ENCODE measurements at regions not wholly inside any gene's neighbourhood (a gene's known extent, or its start where the extent isn't known, plus 50 kb on each side); places are given as distances from the start of the nearest gene placed in this dataset.

DNA sequence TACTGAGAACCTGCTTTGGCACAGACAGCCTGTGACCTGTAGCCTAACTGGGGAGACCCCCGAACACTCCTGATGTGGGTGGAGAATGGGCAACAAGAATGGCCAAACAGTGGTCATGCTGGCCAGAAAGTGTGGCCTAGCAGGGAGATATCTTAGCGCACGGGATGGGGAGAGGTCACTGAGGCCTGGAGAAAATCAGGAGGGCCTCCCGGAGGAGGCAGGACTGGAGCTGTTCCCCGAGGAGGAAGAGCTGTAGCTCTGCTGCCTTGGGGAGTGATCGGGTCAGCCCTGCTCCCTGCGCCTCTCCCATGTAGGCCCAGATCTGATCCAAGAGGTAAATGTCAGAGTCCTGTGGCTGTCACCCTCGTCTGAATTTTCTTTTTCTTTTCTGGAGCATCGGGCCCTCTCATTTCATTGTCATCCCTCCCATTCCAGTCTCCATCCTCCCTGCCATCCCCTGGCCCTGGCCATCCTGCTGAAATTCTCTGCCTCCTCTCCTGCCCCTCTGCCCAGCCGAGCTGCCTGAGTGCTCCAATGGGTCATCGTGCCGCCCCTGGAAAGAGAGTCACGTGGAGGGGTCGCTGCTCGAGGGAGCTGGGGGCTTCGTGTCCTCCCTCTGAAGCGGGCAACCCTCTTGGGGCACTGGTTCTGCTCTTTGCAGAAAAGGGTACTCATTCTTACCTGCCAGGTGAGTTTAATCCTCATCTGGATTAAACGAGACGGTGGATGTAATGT is 242.9 kb downstream of the HAUS1 start:
- DNase-seq (ENCODE audit: low spot score) = no peak

DNA sequence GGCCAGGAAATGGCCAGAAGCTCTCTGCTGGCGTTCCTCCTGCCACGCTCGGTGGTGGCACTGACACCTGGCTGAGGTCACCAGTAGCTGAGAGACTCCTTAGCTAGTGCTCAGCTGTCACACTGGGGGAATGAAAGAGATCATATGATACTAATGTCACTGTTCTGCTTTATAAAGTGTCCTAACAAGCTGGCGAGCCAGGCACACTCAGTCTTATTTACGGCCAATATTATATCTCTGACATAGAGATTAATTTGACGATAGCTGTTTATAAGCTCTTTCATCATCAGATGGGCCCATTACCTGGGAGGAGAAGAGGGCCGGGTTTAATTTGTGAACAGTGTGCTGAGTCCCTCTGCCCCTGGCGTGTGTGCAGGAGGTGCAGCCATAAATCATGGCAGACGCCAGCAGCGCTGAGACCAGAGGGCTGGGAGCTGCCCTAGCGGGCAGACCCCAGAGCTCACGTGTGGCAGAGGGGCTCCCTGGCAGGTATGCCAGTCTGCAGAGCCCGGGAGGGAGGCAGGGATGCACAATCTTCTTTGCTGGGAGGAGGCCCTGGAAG is 246.5 kb downstream of the HAUS1 start:
- DNase-seq (ENCODE audit: low spot score) = no peak

DNA sequence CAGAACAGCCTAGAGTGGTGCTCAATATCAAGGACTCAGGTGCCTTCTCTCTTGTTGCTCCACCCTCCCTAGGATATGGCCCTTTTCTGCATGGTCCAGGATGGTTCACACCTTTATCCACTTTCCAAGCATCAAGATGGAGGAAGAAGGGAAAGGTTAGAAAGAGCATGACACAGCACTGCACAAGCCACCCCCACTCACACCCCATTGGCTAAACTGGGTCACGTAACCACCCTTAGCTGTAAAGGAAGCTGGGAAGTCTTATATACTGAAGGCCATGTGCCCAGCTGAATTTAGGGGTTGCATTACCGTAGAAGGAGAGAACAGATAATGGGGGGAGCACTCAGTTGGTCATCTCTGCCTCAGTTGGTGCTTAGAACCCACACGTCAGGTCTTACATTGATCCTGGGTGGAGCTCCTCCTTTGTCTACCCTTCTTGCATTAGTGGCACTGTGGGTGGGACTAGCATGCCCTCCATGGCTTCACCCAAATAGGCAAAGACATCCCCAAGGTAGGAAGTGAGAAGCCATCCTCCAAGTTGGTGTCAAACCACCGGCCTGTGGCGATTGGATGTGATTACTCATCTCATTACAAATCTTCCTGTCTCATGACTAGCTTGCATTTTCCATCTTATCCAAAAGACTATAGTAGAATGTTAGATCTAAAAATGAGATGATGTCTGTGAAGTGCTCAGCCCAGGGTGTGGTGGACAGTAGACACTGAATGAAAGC is 248.5 kb downstream of the HAUS1 start:
- no peak for DNase-seq (ENCODE audit: low spot score)

DNA sequence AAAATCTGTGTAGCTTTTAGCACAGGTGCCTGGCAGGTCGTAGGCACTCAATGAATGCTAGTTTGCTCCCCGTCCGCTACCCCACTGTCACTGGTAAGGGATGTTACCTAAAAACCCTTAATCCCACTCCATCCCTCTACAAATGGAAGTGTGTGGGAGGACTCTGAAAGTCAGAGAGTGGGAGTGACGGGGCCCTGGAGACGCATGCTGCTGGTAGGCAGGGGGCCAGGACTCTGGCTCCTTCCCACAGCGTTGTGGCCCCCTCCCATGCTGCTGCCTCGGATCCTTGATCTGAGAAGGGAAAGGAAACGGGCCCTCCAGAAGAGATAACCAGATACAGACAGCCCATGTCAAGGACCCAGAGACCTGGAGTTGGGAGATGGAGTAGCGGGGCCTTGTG is 249.3 kb downstream of the HAUS1 start:
- no peak for DNase-seq (ENCODE audit: low spot score)

DNA sequence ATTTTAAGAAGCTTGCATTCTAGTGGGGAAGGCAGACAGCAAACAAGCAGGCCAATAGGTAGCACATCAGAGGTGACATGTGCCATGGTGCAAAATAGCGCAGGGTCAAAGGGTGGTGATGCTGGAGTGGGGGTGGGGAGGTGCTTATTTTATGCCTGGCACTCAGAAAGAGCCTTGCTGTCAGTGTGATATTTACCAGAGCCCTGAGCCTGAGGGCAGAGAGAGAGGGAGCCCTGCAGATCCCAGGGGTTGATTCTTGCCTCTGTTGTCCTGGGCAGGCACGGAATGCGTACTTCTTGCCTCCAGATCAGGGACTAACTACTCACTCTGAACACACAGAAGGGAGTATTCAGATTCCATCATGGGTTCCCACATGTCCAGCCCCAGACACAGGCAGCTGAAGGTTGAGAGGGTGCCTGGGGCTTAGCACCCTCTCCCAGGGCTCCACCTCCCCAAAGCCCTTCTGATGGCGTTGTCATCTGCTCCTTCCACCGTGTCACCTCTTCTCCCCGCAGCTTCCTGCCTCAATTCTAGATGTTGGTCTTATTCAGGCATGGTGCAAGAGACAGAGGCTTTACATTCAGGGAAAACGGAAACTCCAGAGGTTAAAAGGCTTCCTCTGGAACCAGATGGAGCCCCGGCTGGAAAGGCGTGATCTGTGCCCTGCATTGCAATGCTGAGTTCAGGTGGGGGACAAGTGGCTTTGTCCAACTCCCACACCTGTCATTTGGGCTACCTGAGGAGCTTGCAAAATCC is 252.3 kb downstream of the HAUS1 start:
- no peak for DNase-seq (ENCODE audit: low spot score)

DNA sequence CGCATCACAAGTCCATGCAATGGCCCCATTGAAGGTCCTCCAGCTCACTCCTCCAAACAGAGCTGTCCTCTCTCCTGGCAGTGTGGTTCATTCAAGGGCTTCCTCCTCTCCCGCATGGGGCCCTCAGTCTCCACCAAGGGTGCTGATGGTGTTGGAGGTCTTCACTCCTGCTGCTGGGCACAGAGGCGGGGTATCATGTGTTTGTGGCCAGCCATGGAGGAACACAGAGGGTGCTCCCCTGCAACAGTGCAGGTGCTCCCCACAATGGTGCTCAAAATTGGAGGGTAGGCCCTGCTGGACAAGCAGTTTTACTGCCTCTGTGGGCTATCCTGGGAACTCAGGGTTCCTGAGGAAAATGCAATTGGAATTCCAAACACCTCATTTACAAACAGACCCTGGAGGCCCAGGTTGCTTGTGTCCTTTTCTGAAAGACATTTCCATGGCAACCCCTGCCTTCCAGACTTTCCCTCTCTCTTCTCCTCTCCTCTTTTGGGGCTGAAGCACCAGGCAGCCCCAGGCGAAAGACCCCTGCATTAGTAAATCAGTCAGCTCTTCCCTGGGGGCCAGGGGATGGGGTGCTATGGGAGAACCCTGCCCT is 256.0 kb downstream of the HAUS1 start:
- no peak for DNase-seq (ENCODE audit: low spot score)

DNA sequence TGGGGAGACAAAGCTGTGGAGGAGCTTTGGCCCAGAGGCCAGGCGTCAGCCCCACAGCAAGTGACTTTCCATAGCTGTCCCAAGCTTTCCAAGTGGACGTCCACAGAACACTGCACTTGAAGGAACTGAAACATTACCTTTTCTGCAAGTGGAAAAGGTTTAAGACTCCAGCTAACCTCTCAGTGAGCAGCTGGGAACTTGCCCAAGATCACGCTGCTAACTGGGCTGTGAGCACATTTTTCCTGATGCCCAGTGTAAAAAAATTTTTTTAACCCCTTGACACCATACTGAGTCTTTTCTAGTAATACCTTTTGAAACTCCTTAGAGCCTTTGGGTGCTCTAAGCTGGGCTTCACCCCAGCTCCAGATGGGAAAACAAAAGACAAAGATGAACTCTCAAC is 256.7 kb downstream of the HAUS1 start:
- DNase-seq (ENCODE audit: low spot score) = no peak

DNA sequence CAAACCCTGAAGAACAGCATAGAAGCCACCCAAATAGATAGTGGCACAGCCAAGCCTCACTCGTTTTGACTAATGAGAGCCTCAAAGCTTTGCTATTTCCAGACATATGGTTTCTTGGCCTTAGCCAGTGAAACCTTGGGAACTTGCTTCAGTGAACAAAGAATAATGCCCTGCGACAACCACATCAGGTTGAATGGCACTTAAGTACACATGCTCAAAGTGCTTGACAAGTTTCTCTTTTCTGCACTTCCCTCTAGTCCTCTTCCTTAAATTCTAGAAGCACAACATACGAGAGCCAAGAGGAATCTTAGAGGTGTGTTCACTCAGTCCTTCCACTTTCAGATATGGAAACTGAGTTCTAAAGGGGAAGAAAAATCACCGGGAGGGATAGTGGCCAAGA is 258.3 kb downstream of the HAUS1 start:
- no peak for DNase-seq (ENCODE audit: low spot score)

DNA sequence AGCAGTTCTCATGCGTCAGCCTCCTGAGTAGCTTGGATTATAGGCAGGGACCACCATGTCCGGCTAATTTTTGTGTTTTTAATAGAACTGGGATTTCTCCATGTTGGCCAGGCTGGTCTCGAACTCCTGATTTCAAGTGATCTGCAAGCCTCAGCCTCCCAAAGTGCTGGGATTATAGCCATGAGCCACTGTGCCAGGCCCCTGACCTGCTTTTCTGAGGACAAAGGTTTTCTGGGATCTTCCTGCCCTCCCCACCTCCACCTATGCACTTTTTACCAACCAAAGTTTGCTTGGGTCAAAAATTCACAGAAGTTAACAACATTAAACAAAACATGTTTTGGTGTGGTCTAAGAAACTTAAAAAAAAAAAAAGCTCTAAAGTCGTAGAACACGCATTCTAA is 259.9 kb downstream of the HAUS1 start:
- no peak for DNase-seq (ENCODE audit: low spot score)

DNA sequence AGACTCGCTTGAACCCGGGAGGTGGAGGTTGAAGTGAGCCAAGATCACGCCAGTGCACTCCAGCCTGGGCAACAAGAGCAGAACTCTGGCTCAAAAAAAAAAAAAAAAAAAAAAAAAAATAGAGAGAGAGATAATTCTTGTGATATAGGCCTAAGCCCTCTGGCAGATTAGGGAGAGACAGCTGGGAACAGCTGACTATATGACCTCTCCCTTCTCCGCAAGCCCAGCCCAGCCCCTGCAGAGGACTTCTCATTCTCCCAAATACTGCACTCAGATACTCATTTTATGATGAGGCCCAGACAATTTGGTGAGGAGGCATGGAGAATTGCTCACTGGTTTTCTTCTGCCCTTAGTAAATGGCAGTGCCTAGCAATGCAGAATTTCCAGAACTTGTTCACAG is 262.0 kb downstream of the HAUS1 start:
- no peak for DNase-seq (ENCODE audit: low spot score)

DNA sequence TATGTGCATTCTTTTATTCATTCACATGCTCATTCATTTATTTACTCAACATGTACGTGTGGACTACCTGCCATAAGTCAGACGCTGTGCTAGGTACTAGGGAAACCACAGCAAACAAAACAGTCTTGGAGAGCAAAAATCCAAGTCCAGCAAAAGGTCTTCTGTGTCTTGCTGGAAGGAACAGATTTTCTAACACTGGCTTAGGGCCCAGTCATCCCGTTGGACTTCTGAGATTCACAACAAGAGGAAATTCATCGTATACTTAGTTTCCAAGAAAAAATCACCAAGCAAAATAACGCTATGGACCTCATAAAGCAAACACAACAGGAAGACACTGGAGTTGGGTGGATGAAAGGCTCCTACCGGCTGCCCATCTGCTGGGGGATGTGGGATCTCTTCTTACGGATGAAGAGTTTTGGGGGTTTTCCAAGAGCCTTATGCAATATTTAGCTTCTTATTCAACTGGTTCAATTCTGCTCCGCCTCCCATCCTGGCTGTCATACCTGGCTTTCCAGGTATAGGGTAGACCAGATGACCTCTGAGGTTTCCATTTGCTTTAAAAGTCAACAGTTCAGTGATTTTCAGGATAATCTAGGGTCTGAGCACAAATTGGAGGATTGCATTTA is 262.7 kb downstream of the HAUS1 start:
- no peak for DNase-seq (ENCODE audit: low spot score)

DNA sequence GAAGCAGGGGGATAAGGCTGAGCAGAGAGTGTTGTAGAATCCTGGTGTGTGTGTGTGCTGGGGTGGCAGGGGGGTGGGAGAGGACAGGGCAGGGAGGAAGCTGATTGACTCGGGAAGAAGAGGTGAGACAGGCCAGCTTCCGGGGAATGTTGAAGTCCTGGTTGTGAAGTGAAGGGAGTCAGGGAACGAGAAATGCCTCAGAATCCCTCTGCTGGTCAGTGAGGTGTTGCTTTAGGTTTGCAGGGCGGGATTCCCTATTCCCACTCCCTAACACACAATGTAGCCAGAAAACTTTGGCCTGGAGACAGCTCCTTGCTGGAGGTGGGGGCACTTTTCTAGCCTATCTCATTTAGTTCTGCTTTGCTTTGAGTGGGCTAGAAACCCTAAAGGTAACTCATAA is 265.1 kb downstream of the HAUS1 start:
- no peak for DNase-seq (ENCODE audit: low spot score)

DNA sequence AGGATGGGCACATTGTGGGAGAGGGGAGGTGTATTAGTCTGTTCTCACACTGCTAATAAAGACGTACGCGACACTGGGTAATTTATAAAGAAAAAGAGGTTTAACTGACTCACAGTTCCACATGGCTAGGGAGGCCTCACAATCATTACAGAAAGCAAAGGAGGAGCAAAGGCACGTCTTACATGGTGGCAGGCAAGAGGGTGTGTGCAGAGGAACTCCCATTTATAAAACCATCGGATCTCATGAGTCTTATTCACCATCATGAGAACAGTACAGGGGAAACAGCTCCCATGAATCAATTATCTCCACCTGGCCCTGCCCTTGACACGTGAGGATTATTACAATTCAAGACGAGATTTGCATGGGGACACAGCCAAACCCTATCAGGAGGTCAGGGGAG is 266.7 kb downstream of the HAUS1 start:
- DNase-seq (ENCODE audit: low spot score) = no peak

DNA sequence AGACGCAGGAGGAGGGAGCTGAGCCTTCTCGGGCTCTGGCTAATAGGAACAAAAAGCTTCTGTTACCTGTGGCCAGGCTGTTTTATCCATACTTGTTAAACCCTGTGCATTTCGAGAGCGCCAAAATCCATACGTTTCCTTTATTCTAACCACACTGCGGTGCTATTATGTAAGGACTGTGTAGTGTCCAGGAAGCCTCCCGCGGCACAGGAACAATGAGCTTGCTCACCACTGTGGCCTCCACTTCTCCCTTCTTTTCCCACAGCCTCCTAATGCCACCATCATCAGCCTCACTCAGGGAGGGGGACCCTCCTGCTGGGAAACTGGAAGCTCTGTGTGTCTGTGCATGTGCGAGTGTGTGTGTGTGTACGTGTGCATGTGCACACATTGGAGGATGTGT is 268.5 kb downstream of the HAUS1 start:
- no peak for DNase-seq (ENCODE audit: low spot score)

DNA sequence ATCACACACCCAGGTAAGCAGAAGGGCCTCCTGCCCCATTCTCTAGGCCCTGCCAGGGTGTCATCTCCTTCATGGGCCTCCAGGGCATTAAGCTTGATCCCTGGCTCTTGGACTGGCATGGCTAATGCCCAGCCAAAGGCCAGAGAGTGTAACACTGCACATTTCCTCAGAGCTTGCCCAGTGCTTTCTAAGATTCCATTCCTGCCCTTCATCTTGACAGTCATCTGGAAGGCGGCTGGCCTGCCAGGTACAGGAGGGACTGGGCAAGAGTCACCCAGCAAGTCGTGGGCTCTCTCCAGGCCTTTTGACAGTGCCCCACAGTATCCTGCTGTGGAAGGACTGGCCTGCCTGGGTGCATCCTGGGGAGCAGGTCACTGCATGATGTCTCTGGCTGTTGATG is 268.9 kb downstream of the HAUS1 start:
- DNase-seq (ENCODE audit: low spot score) = no peak

DNA sequence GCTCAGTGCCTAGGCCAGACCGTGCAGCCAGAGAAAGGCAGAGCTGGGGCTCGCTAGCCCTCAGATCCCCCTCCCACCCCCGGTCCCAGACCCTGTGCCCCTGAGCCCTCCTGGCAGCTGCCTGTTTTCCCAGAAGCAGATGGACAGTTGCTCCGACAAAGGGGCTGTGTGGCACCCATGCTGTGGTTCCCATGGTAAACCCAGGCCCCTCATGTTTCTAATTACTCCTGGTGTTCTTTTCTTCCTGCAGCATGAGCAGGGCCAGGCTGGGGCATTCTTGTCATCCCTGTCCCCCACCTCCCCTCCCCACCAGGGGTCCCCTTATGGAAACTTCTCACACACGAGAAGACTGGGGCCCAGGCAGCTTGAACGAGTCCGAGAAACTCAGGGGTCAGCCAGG is 269.6 kb downstream of the HAUS1 start:
- no peak for DNase-seq (ENCODE audit: low spot score)

DNA sequence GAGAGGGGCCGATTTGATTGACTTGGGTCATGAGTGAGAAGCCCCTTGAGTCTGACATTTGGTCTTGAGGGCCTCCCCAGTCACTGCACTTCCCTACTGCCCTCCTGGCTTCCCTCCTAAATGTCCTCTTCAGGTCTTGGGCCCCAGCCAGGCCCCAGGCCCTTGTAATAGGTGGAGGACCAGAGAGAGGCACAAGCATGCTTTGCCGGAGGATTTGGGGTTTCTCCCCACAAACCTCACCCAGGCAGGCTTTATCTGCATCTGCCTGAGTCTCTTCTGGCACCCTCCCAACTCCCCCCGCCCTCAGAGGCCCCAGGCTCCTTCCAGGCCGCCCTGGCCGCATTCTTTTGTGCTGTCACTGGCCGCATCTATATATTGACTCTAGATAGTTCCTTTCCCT is 270.7 kb downstream of the HAUS1 start:
- no peak for DNase-seq (ENCODE audit: low spot score)

DNA sequence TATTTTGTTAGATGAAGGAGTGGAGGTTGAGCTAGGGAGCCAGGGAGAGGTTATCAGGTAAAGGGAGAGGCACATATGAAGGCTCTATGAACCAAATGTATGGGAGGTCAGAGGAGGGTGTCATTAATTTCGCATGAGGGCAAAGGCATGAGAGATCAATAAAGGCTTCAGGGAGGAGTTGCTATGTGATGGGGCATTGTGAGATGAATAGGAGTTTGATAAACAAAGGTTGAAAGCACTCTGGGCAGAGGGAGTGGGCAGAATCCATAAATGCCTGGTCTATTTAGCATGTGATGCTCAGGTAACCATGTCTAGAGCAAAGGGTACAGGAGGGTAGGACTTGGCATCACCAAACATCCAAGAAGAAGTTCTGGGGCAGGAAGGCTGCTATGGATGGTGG is 273.4 kb downstream of the HAUS1 start:
- no peak for DNase-seq (ENCODE audit: low spot score)

DNA sequence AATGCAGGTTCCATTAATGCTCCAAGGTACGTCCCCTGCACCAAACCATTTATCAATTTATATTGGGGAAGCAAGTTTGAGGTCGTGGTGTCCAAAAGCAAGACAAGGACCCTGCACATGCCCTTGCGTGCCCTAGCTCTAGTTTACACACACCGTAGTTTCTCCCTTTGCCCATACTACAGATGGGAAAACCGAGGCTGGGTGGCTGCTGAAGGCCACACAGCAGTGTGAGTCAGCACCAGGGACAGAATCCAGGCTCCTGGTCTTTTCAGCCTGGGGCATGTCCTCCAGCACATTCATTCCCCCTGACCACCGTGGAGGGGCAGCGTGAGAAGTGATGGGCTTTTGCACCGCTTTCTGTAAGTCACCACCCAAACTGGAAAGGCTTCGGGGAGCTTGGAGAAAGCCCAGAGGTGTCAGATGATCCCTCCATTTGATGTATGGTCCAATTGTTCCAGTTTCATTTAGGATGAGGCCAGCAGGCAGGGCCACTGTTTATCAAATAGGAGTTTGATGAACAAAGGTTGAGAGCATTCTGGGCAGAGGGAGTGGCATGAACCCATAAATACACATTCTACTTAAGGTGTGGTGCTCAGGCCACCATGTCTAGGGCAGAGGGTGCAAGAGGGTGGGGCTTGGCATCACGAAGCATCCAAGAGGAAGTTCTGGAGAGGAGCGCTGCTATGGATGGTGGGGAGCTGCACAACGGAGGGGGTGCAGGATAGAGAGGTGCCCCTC is 274.1 kb downstream of the HAUS1 start:
- no peak for DNase-seq (ENCODE audit: low spot score)

DNA sequence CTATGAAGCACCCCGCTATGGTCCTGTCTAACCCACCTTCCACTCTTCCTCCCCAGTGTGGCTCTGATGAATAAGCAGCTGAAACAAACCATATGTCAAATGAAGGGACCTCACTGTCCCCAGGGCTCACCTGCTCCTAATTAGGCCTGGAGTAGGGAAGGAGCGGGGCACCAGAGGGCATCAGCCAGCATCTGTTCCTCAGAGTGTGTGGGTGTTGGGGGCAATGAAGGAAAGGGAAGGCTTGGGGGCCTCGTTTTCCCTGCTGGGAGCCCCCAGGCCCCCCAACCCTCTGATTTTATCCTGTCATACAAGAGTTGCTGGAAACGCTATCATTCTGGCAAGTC is 274.7 kb downstream of the HAUS1 start:
- DNase-seq (ENCODE audit: low spot score) = no peak

DNA sequence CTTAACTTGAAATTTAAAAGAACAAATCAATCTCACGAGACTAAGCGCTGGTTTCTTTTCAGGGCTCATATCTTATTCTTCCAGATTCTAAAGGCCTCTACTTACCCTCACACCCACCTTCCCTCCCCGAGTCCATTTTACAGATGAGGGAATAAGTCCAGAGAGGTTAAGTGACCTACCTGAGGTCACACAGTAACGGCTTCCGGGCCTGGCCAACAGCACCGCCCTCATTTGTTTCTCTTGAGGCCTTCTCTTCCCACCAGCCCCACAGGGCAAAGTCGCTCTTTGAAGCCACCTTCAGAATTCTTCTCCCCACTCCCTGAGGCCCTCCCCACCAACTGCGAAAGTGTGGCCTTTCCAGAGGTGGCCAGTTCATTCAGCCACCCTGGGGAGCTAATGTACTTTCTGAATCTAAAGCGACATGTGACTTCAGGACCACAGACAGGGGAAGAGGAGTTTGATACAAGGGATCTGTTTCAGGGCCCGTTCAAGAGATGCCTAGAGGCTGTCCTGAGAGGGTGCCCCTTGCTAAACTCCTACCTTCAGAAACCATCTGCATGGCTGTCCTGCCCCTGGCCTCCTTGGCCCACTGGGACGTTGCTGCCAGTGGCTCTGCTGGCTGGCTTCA is 275.3 kb downstream of the HAUS1 start:
- no peak for DNase-seq (ENCODE audit: low spot score)

All from hematopoietic multipotent progenitor cell treated with erythropoietin and hydrocortisone succinate and interleukin-3 and kit ligand, for 17 days (in vitro differentiated cells).